K562 (cell line): ENCODE measurements at regions not wholly inside any gene's neighbourhood (a gene's known extent, or its start where the extent isn't known, plus 50 kb on each side); places are given as distances from the start of the nearest gene placed in this dataset.

Source experiments
- ATAC-seq: fragments of 200-7000 bp; cut with Tn5 transposase; 3 replicates; pipeline ENCODE4 v1.9.1; 2020; ENCODE audit warnings: moderate library complexity
- BruUV-seq: library from RNA; stranded (reverse); fragments of 400-500 nt; replicated peaks from 2 replicates; lab custom pipeline; 2021; lab: Mats Ljungman, UMichigan
- CTCF ChIA-PET: fragments of 300-600 bp; formaldehyde crosslinking; extraction: SDS; loops from one replicate; lab custom pipeline; 2021; ENCODE audit warnings: low intra/inter-chr PET ratio; lab: Yijun Ruan, JAX
- POLR2A ChIA-PET: fragments of 300-600, 350-650 bp; sonication (Branson Sonifier 250); formaldehyde crosslinking; extraction: SDS; loops from one replicate; lab custom pipeline; 2021; ENCODE audit warnings: antibody characterized with exemption, inconsistent platforms; lab: Yijun Ruan, JAX
- DNase-seq, 4 experiments: peaks; one replicate each; pipeline versions ENCODE4 v3.0.0 to v3.0.0-alpha.2; 2011 to 2018; ENCODE audit warnings: low spot score in 3 of 4, mixed read lengths in 3 of 4; ENCODE audit errors: extremely low read depth in 1 of 4
- FAIRE-seq: peaks from 2 replicates; lab custom pipeline; 2011; peaks lifted over from hg19 to GRCh38; lab: Jason Lieb, UNC
- H2AFZ ChIP-seq: 2 replicates; pipeline ENCODE4 v1.6.0; 2011; ENCODE audit warnings: low read depth, low read length, control low read depth, inconsistent platforms
- H3K27ac ChIP-seq: fragments of 200-600 bp; 3 replicates; pipeline ENCODE4 v1.8.0; 2011; ENCODE audit warnings: low read depth, mild to moderate bottlenecking, control low read depth, inconsistent platforms, low read length, moderate library complexity, mixed read lengths; ENCODE audit errors: extremely low read depth
- H3K27me3 ChIP-seq, 2 experiments: fragments of 300-600 bp in 1 of 2; 2 replicates in 1 of 2; 3 replicates in 1 of 2; pipeline versions ENCODE4 v1.6.0 to v1.8.0; 2011; ENCODE audit warnings: inconsistent platforms in 2 of 2, low read length in 2 of 2, mild to moderate bottlenecking in 1 of 2, mixed read lengths in 1 of 2, moderate library complexity in 1 of 2; ENCODE audit not compliant: control insufficient read depth in 2 of 2, insufficient read depth in 2 of 2
- H3K36me3 ChIP-seq: fragments of 300-600 bp; 3 replicates; pipeline ENCODE4 v1.8.0; 2011; ENCODE audit warnings: mild to moderate bottlenecking, low read length, inconsistent platforms; ENCODE audit not compliant: control insufficient read depth, insufficient read depth
- H3K4me1 ChIP-seq, 2 experiments: fragments of 200-600 bp in 1 of 2; replicated peaks in 1 of 2; 2 replicates in 1 of 2; 3 replicates in 1 of 2; pipeline versions ENCODE4 v1.5.1 to v1.8.0; 2011; ENCODE audit warnings: inconsistent platforms in 2 of 2, low read length in 2 of 2, mild to moderate bottlenecking in 1 of 2, mixed read lengths in 1 of 2, moderate library complexity in 1 of 2; ENCODE audit not compliant: control insufficient read depth in 2 of 2, insufficient read depth in 2 of 2
- H3K4me2 ChIP-seq: 2 replicates; pipeline ENCODE4 v1.6.1; 2011; ENCODE audit warnings: low read length, control low read depth, inconsistent platforms, mixed read lengths; ENCODE audit not compliant: insufficient read depth
- H3K4me3 ChIP-seq: fragments of 200-600 bp; sonication (generic), shearing (Covaris generic); 2 replicates; pipeline ENCODE4 v1.5.1; 2016; ENCODE audit warnings: control low read depth, inconsistent platforms
- H3K79me2 ChIP-seq: fragments of 200-600 bp; 3 replicates; pipeline ENCODE4 v1.8.0; 2011; ENCODE audit warnings: low read length, inconsistent platforms; ENCODE audit not compliant: control insufficient read depth, insufficient read depth
- H3K9ac ChIP-seq, 2 experiments: 2 replicates each; pipeline versions ENCODE4 v1.6.0 to v1.6.1; 2011; ENCODE audit warnings: low read depth in 2 of 2, low read length in 2 of 2, control low read depth in 1 of 2, inconsistent platforms in 1 of 2, mild to moderate bottlenecking in 1 of 2, mixed read lengths in 1 of 2; ENCODE audit not compliant: insufficient read depth in 1 of 2
- H3K9me1 ChIP-seq: one replicate; pipeline ENCODE4 v1.6.0; 2011; ENCODE audit warnings: inconsistent platforms, mild to moderate bottlenecking, low read length, moderate library complexity; ENCODE audit not compliant: control insufficient read depth, insufficient read depth
- H3K9me3 ChIP-seq: replicated peaks from 2 replicates; pipeline ENCODE4 v1.5.1; 2011; ENCODE audit warnings: low read depth, low read length, inconsistent platforms; ENCODE audit not compliant: control insufficient read depth, insufficient read depth
- H4K20me1 ChIP-seq: replicated peaks from 2 replicates; pipeline ENCODE4 v1.6.1; 2011; ENCODE audit warnings: low read length, inconsistent platforms, mixed read lengths; ENCODE audit not compliant: control insufficient read depth, insufficient read depth
- BCLAF1 ChIP-seq, 2 experiments: fragments of 450-650 bp in 1 of 2; IDR thresholded peaks; 2 replicates each; pipeline ENCODE4 v1.6.1; 2011 to 2017; ENCODE audit warnings: low read depth in 2 of 2, antibody characterized with exemption in 1 of 2, borderline replicate concordance in 1 of 2, low read length in 1 of 2, mild to moderate bottlenecking in 1 of 2, mixed read lengths in 1 of 2; ENCODE audit not compliant: control insufficient read depth in 1 of 2
- ETS2 ChIP-seq: IDR thresholded peaks from 2 replicates; pipeline ENCODE4 v1.6.1; 2016; ENCODE audit warnings: borderline replicate concordance, missing genetic modification characterization, mild to moderate bottlenecking, moderate library complexity, missing compliant biosample characterization; ENCODE audit not compliant: poor library complexity, severe bottlenecking
- HDAC3 ChIP-seq: fragments of 450-650 bp; IDR thresholded peaks from 2 replicates; pipeline ENCODE4 v1.6.1; 2018; ENCODE audit warnings: borderline replicate concordance, mild to moderate bottlenecking, moderate library complexity; ENCODE audit not compliant: partially characterized antibody
- HIVEP1 ChIP-seq: fragments of 250-450 bp; sonication (Bioruptor Pico); IDR thresholded peaks from 2 replicates; pipeline ENCODE4 v1.4.0; 2020; ENCODE audit warnings: mild to moderate bottlenecking
- HMG20B ChIP-seq: fragments of 250-450 bp; sonication (Bioruptor Pico); IDR thresholded peaks from 2 replicates; pipeline ENCODE4 v1.5.0; 2021; ENCODE audit warnings: mild to moderate bottlenecking
- HOXB6 ChIP-seq: fragments of 250-450 bp; sonication (Bioruptor Pico); IDR thresholded peaks from 2 replicates; pipeline ENCODE4 v1.5.1; 2022; ENCODE audit warnings: mild to moderate bottlenecking, borderline replicate concordance
- JUN ChIP-seq, 2 experiments: sonication (generic) in 1 of 2; formaldehyde crosslinking in 1 of 2; IDR thresholded peaks; 2 replicates each; pipeline versions ENCODE4 v1.6.1 to v1.8.0; 2012 to 2022; ENCODE audit warnings: borderline replicate concordance in 2 of 2, mild to moderate bottlenecking in 2 of 2, improper control_type of control experiment in 1 of 2, low read depth in 1 of 2, low read length in 1 of 2, missing genetic modification reagents in 1 of 2
- MTA1 ChIP-seq: fragments of 450-650 bp; IDR thresholded peaks from 2 replicates; pipeline ENCODE4 v1.6.1; 2017; ENCODE audit warnings: borderline replicate concordance
- PYGO2 ChIP-seq: fragments of 450-650 bp; IDR thresholded peaks from 2 replicates; pipeline ENCODE4 v1.6.1; 2016; ENCODE audit warnings: mild to moderate bottlenecking, missing genetic modification characterization, moderate library complexity, missing compliant biosample characterization
- SOX6 ChIP-seq: fragments of 450-650 bp; IDR thresholded peaks from 2 replicates; pipeline ENCODE4 v1.6.1; 2014; ENCODE audit warnings: mild to moderate bottlenecking
- SPI1 ChIP-seq: IDR thresholded peaks from 2 replicates; pipeline ENCODE4 v1.6.1; 2011; ENCODE audit warnings: low read depth, low read length, control low read depth, borderline replicate concordance
- TSC22D4 ChIP-seq: fragments of 450-650 bp; IDR thresholded peaks from 2 replicates; pipeline ENCODE4 v1.6.1; 2016; ENCODE audit warnings: missing genetic modification characterization, missing biosample characterization, control low read depth
- ZNF134 ChIP-seq: fragments of 250-450 bp; sonication (Bioruptor Pico); conservative IDR thresholded peaks from 2 replicates; pipeline ENCODE4 v1.4.0; 2020
- ZNF143 ChIP-seq: sonication (generic); formaldehyde crosslinking; IDR thresholded peaks from 2 replicates; pipeline ENCODE4 v1.9.0; 2022; ENCODE audit warnings: mild to moderate bottlenecking, missing genetic modification reagents
- ZNF707 ChIP-seq: fragments of 250-450 bp; sonication (Bioruptor Pico); conservative IDR thresholded peaks from 2 replicates; pipeline ENCODE4 v1.8.0; 2022; ENCODE audit warnings: inconsistent platforms, mild to moderate bottlenecking, moderate library complexity
- ZNF830 ChIP-seq: fragments of 250-450 bp; sonication (Bioruptor Pico); IDR thresholded peaks from 2 replicates; pipeline ENCODE4 v1.5.0; 2021; ENCODE audit warnings: mild to moderate bottlenecking
- WGBS: fragments of 100-300 bp; shearing (Covaris generic); methylation state at CpG from one replicate; pipeline ENCODE4 v1.1.6; 2016; ENCODE audit warnings: low coverage, mixed read lengths; ENCODE audit not compliant: insufficient coverage; ENCODE audit errors: missing lambda C conversion rate; 5-methylcytosine and 5-hydroxymethylcytosine counted together
- in situ Hi-C: fragments of 300-500 bp; cut with MboI; formaldehyde crosslinking; loops from 4 replicates; pipeline ENCODE4 v1.15.0; 2018; ENCODE audit warnings: inconsistent platforms, mixed read lengths
- intact Hi-C: fragments of 100-400 bp; cut with micrococcal nuclease; formaldehyde crosslinking; loops from 2 replicates; pipeline ENCODE4 v1.14.2; 2022

- DNase-seq (no peak), ATAC-seq (no peak), FAIRE-seq (no peak)
- Histone ChIP-seq H3K9me3 (no peaks in the 10 kb centered on the region), H3K27ac (no peak overlapping the region), H4K20me1 (no peaks in the 10 kb centered on the region), H3K9ac (no peak overlapping the region), H3K79me2 (no peaks in the 10 kb centered on the region), H3K27me3 (peaks cover 0 to 21% of the 10 kb centered on the region in 2 experiments; a peak in 2 of 5 replicates), H3K4me1 (no peaks in the 10 kb centered on the region; a peak in 1 of 5 replicates), H3K4me2 (no peak overlapping the region), H3K36me3 (no peaks in the 10 kb centered on the region), H2AFZ (no peak overlapping the region), H3K4me3 (no peak overlapping the region), H3K9me1 (no peaks in the 10 kb centered on the region)
- no TSS peak for BruUV-seq
- 13% methylated on average over 7 of the region's 7 CpGs for WGBS
- POLR2A ChIA-PET = no interaction called here
- intact Hi-C loops = no loop called here
- CTCF ChIA-PET = no interaction called here
- in situ Hi-C loops = loop anchor here (25.0 kb wide), 1 partner anchor 622 kb away; no protein-coding TSS in a partner anchor
- TF ChIP-seq HDAC3 (no peak), ZNF143 (CRISPR knock-in tag) (no peak), ZNF830 (CRISPR knock-in tag) (no peak), ZNF707 (CRISPR knock-in tag) (no peak), ZNF134 (CRISPR knock-in tag) (no peak), MTA1 (no peak), BCLAF1 (IDR thresholded peaks at IDR 0.05; ENCODE audit: borderline replicate concordance in 1 of 2, control insufficient read depth in 1 of 2, low read depth in 2 of 2, low read length in 1 of 2) (no peak), SOX6 (no peak), SPI1 (no peak), HMG20B (no peak), TSC22D4 (tag) (no peak), PYGO2 (no peak), ETS2 (tag) (no peak), HOXB6 (no peak), HIVEP1 (CRISPR knock-in tag) (no peak), JUN (IDR thresholded peaks at IDR 0.05; ENCODE audit: borderline replicate concordance, low read depth, low read length) (no peak), JUN (CRISPR knock-in tag; IDR thresholded peaks at IDR 0.05; ENCODE audit: borderline replicate concordance) (no peak)
Observed at GRCh38 chr9:88308831-88309560, 79.2 kb upstream of the SPIN1 start.
